ENCODE measurements at regions not wholly inside any gene's neighbourhood (a gene's known extent, or its start where the extent isn't known, plus 50 kb on each side); places are given as distances from the start of the nearest gene placed in this dataset.

DNA sequence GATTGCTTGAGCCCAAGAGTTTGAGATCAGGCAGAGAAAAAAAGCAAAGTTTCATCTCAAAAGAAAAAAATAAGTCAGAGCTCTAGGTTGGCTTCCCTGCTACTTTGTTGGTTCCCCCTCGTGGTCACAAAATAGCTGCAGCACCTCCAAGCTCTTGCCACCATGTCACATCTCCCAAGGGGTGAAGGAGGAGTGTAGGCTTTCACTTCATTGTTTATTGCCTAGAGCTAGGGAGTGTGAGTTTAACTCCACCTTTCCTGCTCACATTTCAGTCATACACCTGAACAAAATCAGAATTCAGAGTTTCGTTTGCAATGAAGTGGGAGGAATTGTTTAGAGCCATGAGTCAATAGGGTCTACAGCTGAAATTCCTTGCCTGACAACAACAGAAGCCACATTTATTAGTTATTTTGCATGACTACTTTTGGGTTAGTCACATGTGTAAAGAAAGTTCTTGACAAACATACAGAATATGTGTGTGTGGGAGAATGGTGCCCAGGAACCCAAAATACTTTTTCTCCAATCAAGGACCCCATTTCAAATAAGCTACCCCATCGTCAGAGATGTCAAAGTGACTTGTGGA is 56.2 kb upstream of the UFL1 start:
- TF ChIP-seq, protein P1, sequence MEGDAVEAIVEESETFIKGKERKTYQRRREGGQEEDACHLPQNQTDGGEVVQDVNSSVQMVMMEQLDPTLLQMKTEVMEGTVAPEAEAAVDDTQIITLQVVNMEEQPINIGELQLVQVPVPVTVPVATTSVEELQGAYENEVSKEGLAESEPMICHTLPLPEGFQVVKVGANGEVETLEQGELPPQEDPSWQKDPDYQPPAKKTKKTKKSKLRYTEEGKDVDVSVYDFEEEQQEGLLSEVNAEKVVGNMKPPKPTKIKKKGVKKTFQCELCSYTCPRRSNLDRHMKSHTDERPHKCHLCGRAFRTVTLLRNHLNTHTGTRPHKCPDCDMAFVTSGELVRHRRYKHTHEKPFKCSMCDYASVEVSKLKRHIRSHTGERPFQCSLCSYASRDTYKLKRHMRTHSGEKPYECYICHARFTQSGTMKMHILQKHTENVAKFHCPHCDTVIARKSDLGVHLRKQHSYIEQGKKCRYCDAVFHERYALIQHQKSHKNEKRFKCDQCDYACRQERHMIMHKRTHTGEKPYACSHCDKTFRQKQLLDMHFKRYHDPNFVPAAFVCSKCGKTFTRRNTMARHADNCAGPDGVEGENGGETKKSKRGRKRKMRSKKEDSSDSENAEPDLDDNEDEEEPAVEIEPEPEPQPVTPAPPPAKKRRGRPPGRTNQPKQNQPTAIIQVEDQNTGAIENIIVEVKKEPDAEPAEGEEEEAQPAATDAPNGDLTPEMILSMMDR (IDR thresholded peaks at IDR 0.05; ENCODE audit: insufficient read depth, low read depth, low read length) = no peak
- TF ChIP-seq EZH2 (IDR thresholded peaks at IDR 0.05; ENCODE audit: insufficient read depth, low read length) = no peak
- DNase-seq (ENCODE audit: low read depth) (no peak), FAIRE-seq (no peak)
- Mint-ChIP-seq H3K4me1 (ENCODE audit: low read depth, unreplicated experiment) (peaks cover 8% of the 10 kb centered on the region), H3K27me3 (ENCODE audit: low read depth, unreplicated experiment) (no peaks in the 10 kb centered on the region), H3K27ac (ENCODE audit: unreplicated experiment) (no peak overlapping the region), H3K9me3 (ENCODE audit: unreplicated experiment) (no peaks in the 10 kb centered on the region), H3K4me3 (ENCODE audit: unreplicated experiment) (no peak overlapping the region), H3K36me3 (ENCODE audit: low read depth, unreplicated experiment) (no peaks in the 10 kb centered on the region)
- Histone ChIP-seq H2AFZ (ENCODE audit: low read depth, low read length) (no peak overlapping the region), H3K27ac (ENCODE audit: low read depth, low read length) (no peak overlapping the region), H4K20me1 (ENCODE audit: insufficient read depth, low read length) (no peaks in the 10 kb centered on the region), H3K79me2 (ENCODE audit: insufficient read depth, low read length) (no peaks in the 10 kb centered on the region), H3K4me2 (ENCODE audit: low read length) (no peak overlapping the region), H3K9me3 (ENCODE audit: insufficient read depth, low read depth, low read length) (no peaks in the 10 kb centered on the region), H3K27me3 (ENCODE audit: insufficient read depth, low read length) (no peaks in the 10 kb centered on the region), H3K9ac (ENCODE audit: low read length) (no peak overlapping the region), H3K36me3 (ENCODE audit: insufficient read depth, low read length) (no peaks in the 10 kb centered on the region), H3K4me1 (ENCODE audit: insufficient read depth, low read length) (no peaks in the 10 kb centered on the region), H3K4me3 (ENCODE audit: insufficient read depth, low read depth, low read length) (no peak overlapping the region)

DNA sequence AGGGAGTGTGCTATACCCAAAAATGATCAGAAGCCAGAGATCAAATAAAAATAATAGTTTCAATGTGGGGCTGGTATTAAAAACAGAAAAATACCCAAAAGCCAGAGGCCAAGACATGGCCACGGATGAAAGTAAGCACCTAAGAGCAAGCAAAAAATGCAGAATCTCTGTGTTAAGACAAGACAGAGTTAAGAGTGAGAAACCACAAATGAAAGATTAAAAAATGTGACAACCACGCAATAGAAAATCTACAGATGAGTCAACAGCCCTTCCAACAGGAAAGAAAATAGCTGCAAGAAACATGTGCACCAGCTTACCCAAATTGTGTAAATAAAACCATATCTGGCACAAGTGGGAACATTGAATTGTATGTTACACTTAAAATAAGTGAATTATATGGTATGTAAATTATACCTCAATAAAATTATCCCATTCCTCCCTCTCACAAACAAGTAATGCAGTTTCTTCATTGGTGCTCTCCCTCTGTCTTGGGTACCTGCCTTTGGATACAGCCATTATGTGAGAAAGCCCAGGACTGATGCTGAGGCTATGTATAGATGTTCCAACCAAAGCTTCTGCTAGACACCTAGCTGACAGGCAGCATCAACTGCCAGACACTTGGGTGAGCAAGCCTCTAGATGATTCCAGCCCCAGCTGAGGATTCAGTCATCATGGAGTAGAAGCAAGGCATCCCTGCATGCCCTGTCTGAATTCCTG is 55.3 kb upstream of the UFL1 start:
- Histone ChIP-seq H4K20me1 (ENCODE audit: insufficient read depth, low read length) (no peaks in the 10 kb centered on the region), H3K4me3 (ENCODE audit: insufficient read depth, low read depth, low read length) (no peak overlapping the region), H3K9ac (ENCODE audit: low read length) (no peak overlapping the region), H2AFZ (ENCODE audit: low read depth, low read length) (no peak overlapping the region), H3K27ac (ENCODE audit: low read depth, low read length) (no peak overlapping the region), H3K9me3 (ENCODE audit: insufficient read depth, low read depth, low read length) (no peaks in the 10 kb centered on the region), H3K4me1 (ENCODE audit: insufficient read depth, low read length) (no peaks in the 10 kb centered on the region), H3K79me2 (ENCODE audit: insufficient read depth, low read length) (no peaks in the 10 kb centered on the region), H3K4me2 (ENCODE audit: low read length) (no peak overlapping the region), H3K36me3 (ENCODE audit: insufficient read depth, low read length) (no peaks in the 10 kb centered on the region), H3K27me3 (ENCODE audit: insufficient read depth, low read length) (no peaks in the 10 kb centered on the region)
- H3K4me1 Mint-ChIP-seq (ENCODE audit: low read depth, unreplicated experiment) = peaks cover 4% of the 10 kb centered on the region
- no peaks in the 10 kb centered on the region for H3K9me3 Mint-ChIP-seq (ENCODE audit: unreplicated experiment)
- FAIRE-seq = no peak
- TF ChIP-seq, protein P1 (IDR thresholded peaks at IDR 0.05; ENCODE audit: insufficient read depth, low read depth, low read length) = no peak
- TF ChIP-seq EZH2 (IDR thresholded peaks at IDR 0.05; ENCODE audit: insufficient read depth, low read length) = no peak
- H3K36me3 Mint-ChIP-seq (ENCODE audit: low read depth, unreplicated experiment) = no peaks in the 10 kb centered on the region
- DNase-seq (ENCODE audit: low read depth) = no peak
- H3K4me3 Mint-ChIP-seq (ENCODE audit: unreplicated experiment) = no peak overlapping the region
- H3K27ac Mint-ChIP-seq (ENCODE audit: unreplicated experiment) = no peak overlapping the region
- no peaks in the 10 kb centered on the region for H3K27me3 Mint-ChIP-seq (ENCODE audit: low read depth, unreplicated experiment)

- H3K36me3 ChIP-seq (ENCODE audit: insufficient read depth, low read length) = no peaks in the 10 kb centered on the region
- DNase-seq (ENCODE audit: low read depth) = no peak
- H3K27ac Mint-ChIP-seq (ENCODE audit: unreplicated experiment) = no peak overlapping the region
Observed at GRCh38 chr6:96467814-96468213, 53.8 kb upstream of the UFL1 start.

More at GRCh38 chr6:96467814-96468213, 53.8 kb upstream of the UFL1 start:
- no peaks in the 10 kb centered on the region for H4K20me1 ChIP-seq (ENCODE audit: insufficient read depth, low read length)
- no peaks in the 10 kb centered on the region for H3K27me3 ChIP-seq (ENCODE audit: insufficient read depth, low read length)
- H3K4me3 ChIP-seq (ENCODE audit: insufficient read depth, low read depth, low read length) = no peak overlapping the region
- no peak for FAIRE-seq
- H3K9ac ChIP-seq (ENCODE audit: low read length) = no peak overlapping the region
- TF ChIP-seq EZH2 (IDR thresholded peaks at IDR 0.05; ENCODE audit: insufficient read depth, low read length) = no peak
- TF ChIP-seq, protein P1 (IDR thresholded peaks at IDR 0.05; ENCODE audit: insufficient read depth, low read depth, low read length) = no peak
- Mint-ChIP-seq H3K4me1 (ENCODE audit: low read depth, unreplicated experiment) (peaks cover 4% of the 10 kb centered on the region), H3K4me3 (ENCODE audit: unreplicated experiment) (no peak overlapping the region), H3K27me3 (ENCODE audit: low read depth, unreplicated experiment) (no peaks in the 10 kb centered on the region), H3K9me3 (ENCODE audit: unreplicated experiment) (no peaks in the 10 kb centered on the region), H3K36me3 (ENCODE audit: low read depth, unreplicated experiment) (no peaks in the 10 kb centered on the region)
- no peak overlapping the region for H3K27ac ChIP-seq (ENCODE audit: low read depth, low read length)
- no peaks in the 10 kb centered on the region for H3K9me3 ChIP-seq (ENCODE audit: insufficient read depth, low read depth, low read length)
- H3K4me1 ChIP-seq (ENCODE audit: insufficient read depth, low read length) = no peaks in the 10 kb centered on the region
- no peak overlapping the region for H3K4me2 ChIP-seq (ENCODE audit: low read length)
- H3K79me2 ChIP-seq (ENCODE audit: insufficient read depth, low read length) = no peaks in the 10 kb centered on the region
- H2AFZ ChIP-seq (ENCODE audit: low read depth, low read length) = no peak overlapping the region

Data from astrocyte (in vitro differentiated cells and primary cell).